Transverse colon (tissue), 4 donors: ENCODE measurements at regions not wholly inside any gene's neighbourhood (a gene's known extent, or its start where the extent isn't known, plus 50 kb on each side); places are given as distances from the start of the nearest gene placed in this dataset.

Experiments
- DNase-seq: peaks from one replicate; pipeline ENCODE4 v3.0.0-alpha.2; 2019
- H3K27ac ChIP-seq, 4 donors: fragments of 200-600 bp; sonication (generic); 2 replicates each; pipeline ENCODE4 v1.5.1; 2016 to 2018; ENCODE audit warnings: inconsistent platforms in 4 of 4
- H3K27me3 ChIP-seq: fragments of 200-600 bp; sonication (generic); 2 replicates; pipeline ENCODE4 v1.5.1; 2017; ENCODE audit warnings: inconsistent platforms
- H3K36me3 ChIP-seq, 4 donors: fragments of 200-600 bp; sonication (generic); 2 replicates each; pipeline ENCODE4 v1.5.1; 2017 to 2019; ENCODE audit warnings: inconsistent platforms in 4 of 4
- H3K4me1 ChIP-seq, 4 donors: fragments of 200-600 bp; sonication (generic); 2 replicates each; pipeline ENCODE4 v1.5.1; 2017 to 2020; ENCODE audit warnings: inconsistent platforms in 4 of 4
- H3K4me3 ChIP-seq, 4 donors: fragments of 200-600 bp; sonication (generic); 1 replicate in 1 of 4; 2 replicates in 3 of 4; pipeline versions ENCODE4 v1.5.1 to v1.6.1; 2017 to 2019; ENCODE audit warnings: inconsistent platforms in 4 of 4
- H3K9me3 ChIP-seq, 2 donors: fragments of 200-600 bp; sonication (generic); 2 replicates each; pipeline ENCODE4 v1.5.1; 2017 to 2019; ENCODE audit warnings: inconsistent platforms in 2 of 2
- CTCF ChIP-seq, 5 experiments: fragments of 200-600 bp in 3 of 5; fragments of 450-650 bp in 2 of 5; sonication (generic) in 3 of 5; IDR thresholded peaks; 1 replicate in 2 of 5; 2 replicates in 3 of 5; pipeline ENCODE4 v1.5.1; 2016 to 2017; ENCODE audit warnings: antibody characterized with exemption in 5 of 5, inconsistent platforms in 3 of 5, mild to moderate bottlenecking in 2 of 5, moderate library complexity in 1 of 5
- EP300 ChIP-seq: sonication (generic); formaldehyde crosslinking; IDR thresholded peaks from one replicate; pipeline ENCODE4 v1.6.1; 2017; ENCODE audit warnings: antibody characterized with exemption, low read depth
- POLR2A ChIP-seq: fragments of 450-650 bp; IDR thresholded peaks from one replicate; pipeline ENCODE4 v1.6.1; 2016; ENCODE audit warnings: antibody characterized with exemption, mild to moderate bottlenecking, moderate library complexity
- POLR2AphosphoS5 ChIP-seq, 3 donors: sonication (generic); formaldehyde crosslinking; IDR thresholded peaks; one replicate each; pipeline ENCODE4 v1.6.1; 2016; ENCODE audit warnings: antibody characterized with exemption in 3 of 3
- WGBS, 2 donors: methylation state at CpG; one replicate each; pipeline ENCODE4 v1.1.5; 2018; ENCODE audit warnings: low coverage in 1 of 2; 5-methylcytosine and 5-hydroxymethylcytosine counted together
- in situ Hi-C, 4 donors: fragments of 200-750 bp; cut with MboI; loops; one replicate each; pipeline versions ENCODE4 v1.15.0 to v1.15.1; 2017; ENCODE audit warnings: low sequenced_read_pairs in 3 of 4, low pct_ligation_motif_present in 1 of 4, low pct_unique_long_range_greater_than_20kb in 1 of 4
- intact Hi-C: fragments of 100-400 bp; cut with DNase I; formaldehyde crosslinking; loops from one replicate; pipeline ENCODE4 v1.15.1; 2023; ENCODE audit warnings: low total_unique reads

- TF ChIP-seq CTCF (IDR thresholded peaks at IDR 0.05) (no peak), POLR2AphosphoS5 (IDR thresholded peaks at IDR 0.05) (no peak), POLR2A (no peak), EP300 (no peak)
- in situ Hi-C loops (no loop called here), intact Hi-C loops (no loop called here)
- DNase-seq = no peak
- Histone ChIP-seq H3K27me3 (no peaks in the 10 kb centered on the region), H3K4me3 (no peak overlapping the region), H3K4me1 (no peaks in the 10 kb centered on the region), H3K9me3 (no peaks in the 10 kb centered on the region), H3K36me3 (no peaks in the 10 kb centered on the region), H3K27ac (no peak overlapping the region)
- 36% methylated on average over 4 of the region's 4 CpGs; no CpG with 5 or more reads in 1 of the 2 donors for WGBS, 2 donors
Measured at GRCh38 chr3:13257666-13258065, 162.5 kb downstream of the NUP210 start.

- Histone ChIP-seq H3K27me3 (no peaks in the 10 kb centered on the region), H3K36me3 (no peaks in the 10 kb centered on the region), H3K9me3 (no peaks in the 10 kb centered on the region), H3K4me3 (no peak overlapping the region), H3K4me1 (no peaks in the 10 kb centered on the region), H3K27ac (no peak overlapping the region)
- in situ Hi-C loops = no loop called here
- WGBS, 2 donors = 76% methylated on average over 8 of the region's 8 CpGs; no CpG with 5 or more reads in 1 of the 2 donors
- intact Hi-C loops = no loop called here
- DNase-seq = no peak
- TF ChIP-seq EP300 (no peak), CTCF (IDR thresholded peaks at IDR 0.05) (no peak), POLR2A (no peak), POLR2AphosphoS5 (IDR thresholded peaks at IDR 0.05) (no peak)
Measured at GRCh38 chr3:13256845-13257244, 163.3 kb downstream of the NUP210 start.

GRCh38 chr3:13254028-13254951 is 165.8 kb downstream of the NUP210 start:
- TF ChIP-seq CTCF (IDR thresholded peaks at IDR 0.05) = no peak
- Histone ChIP-seq H3K36me3 (no peaks in the 10 kb centered on the region), H3K4me1 (no peaks in the 10 kb centered on the region), H3K4me3 (no peak overlapping the region), H3K27me3 (no peaks in the 10 kb centered on the region), H3K9me3 (no peaks in the 10 kb centered on the region), H3K27ac (no peak overlapping the region)
- intact Hi-C loops (no loop called here), in situ Hi-C loops (no loop called here)
- WGBS, 2 donors = 71% methylated on average over 28 of the region's 28 CpGs; no CpG with 5 or more reads in 1 of the 2 donors
- DNase-seq = no peak

GRCh38 chr3:13253208-13253937 is 166.7 kb downstream of the NUP210 start:
- in situ Hi-C loops (no loop called here), intact Hi-C loops (no loop called here)
- H3K4me3 ChIP-seq = no peak overlapping the region
- no peaks in the 10 kb centered on the region for H3K36me3 ChIP-seq
- H3K27ac ChIP-seq = no peak overlapping the region
- no peaks in the 10 kb centered on the region for H3K27me3 ChIP-seq
- 77 to 85% methylated on average over 3 to 16 of the region's 16 CpGs for WGBS, 2 donors
- no peak for TF ChIP-seq POLR2A
- TF ChIP-seq POLR2AphosphoS5 (IDR thresholded peaks at IDR 0.05) = no peak
- TF ChIP-seq CTCF (IDR thresholded peaks at IDR 0.05) = no peak
- no peak for TF ChIP-seq EP300
- H3K9me3 ChIP-seq = no peaks in the 10 kb centered on the region
- no peak for DNase-seq
- H3K4me1 ChIP-seq = no peaks in the 10 kb centered on the region
